ENCODE measurements at regions not wholly inside any gene's neighbourhood (a gene's known extent, or its start where the extent isn't known, plus 50 kb on each side); places are given as distances from the start of the nearest gene placed in this dataset.

- Histone ChIP-seq H3K36me3 (ENCODE audit: low read length) (no peaks in the 10 kb centered on the region), H4K20me1 (ENCODE audit: low read depth, low read length) (no peaks in the 10 kb centered on the region), H3K79me2 (ENCODE audit: insufficient read depth, low read length) (no peaks in the 10 kb centered on the region), H3K9ac (ENCODE audit: low read length) (no peak overlapping the region), H3K27ac (ENCODE audit: low read depth, low read length) (no peak overlapping the region), H3K27me3 (ENCODE audit: low read length) (no peaks in the 10 kb centered on the region), H3K4me3 (ENCODE audit: insufficient read depth, low read length, poor library complexity, severe bottlenecking) (no peak overlapping the region), H3F3A (ENCODE audit: insufficient read depth) (no peaks in the 10 kb centered on the region), H3K9me2 (replicated peaks; ENCODE audit: insufficient read depth, low read length) (no peaks in the 10 kb centered on the region), H3K9me3 (ENCODE audit: insufficient read depth, low read length) (no peaks in the 10 kb centered on the region), H2AFZ (ENCODE audit: low read depth, low read length, severe bottlenecking) (no peak overlapping the region), H3K4me2 (ENCODE audit: low read depth, low read length, poor library complexity, severe bottlenecking) (no peak overlapping the region)
- TF ChIP-seq CTCF (IDR thresholded peaks at IDR 0.05; ENCODE audit: insufficient read depth, low read length, poor library complexity, severe bottlenecking) (no peak), EZH2phosphoT487 (conservative IDR thresholded peaks at IDR 0.05; ENCODE audit: low read length) (no peak)
Measured at GRCh38 chr4:135353008-135353407, 1151.4 kb upstream of the PABPC4L start.

- Histone ChIP-seq H4K20me1 (ENCODE audit: low read depth, low read length) (no peaks in the 10 kb centered on the region), H3K36me3 (ENCODE audit: low read length) (no peaks in the 10 kb centered on the region), H3K4me3 (ENCODE audit: insufficient read depth, low read length, poor library complexity, severe bottlenecking) (no peak overlapping the region), H3K9me2 (replicated peaks; ENCODE audit: insufficient read depth, low read length) (no peaks in the 10 kb centered on the region), H3F3A (ENCODE audit: insufficient read depth) (no peaks in the 10 kb centered on the region), H3K9me3 (ENCODE audit: insufficient read depth, low read length) (no peaks in the 10 kb centered on the region), H3K27ac (ENCODE audit: low read depth, low read length) (no peak overlapping the region), H3K27me3 (ENCODE audit: low read length) (no peaks in the 10 kb centered on the region), H2AFZ (ENCODE audit: low read depth, low read length, severe bottlenecking) (no peak overlapping the region), H3K79me2 (ENCODE audit: insufficient read depth, low read length) (no peaks in the 10 kb centered on the region), H3K4me2 (ENCODE audit: low read depth, low read length, poor library complexity, severe bottlenecking) (no peak overlapping the region), H3K9ac (ENCODE audit: low read length) (no peak overlapping the region)
- TF ChIP-seq CTCF (IDR thresholded peaks at IDR 0.05; ENCODE audit: insufficient read depth, low read length, poor library complexity, severe bottlenecking) (no peak), EZH2phosphoT487 (conservative IDR thresholded peaks at IDR 0.05; ENCODE audit: low read length) (no peak)
Measured at GRCh38 chr4:135344492-135344891, 1142.9 kb upstream of the PABPC4L start.

- Histone ChIP-seq H4K20me1 (ENCODE audit: low read depth, low read length) (no peaks in the 10 kb centered on the region), H3K4me3 (ENCODE audit: insufficient read depth, low read length, poor library complexity, severe bottlenecking) (no peak overlapping the region), H3F3A (ENCODE audit: insufficient read depth) (no peaks in the 10 kb centered on the region), H2AFZ (ENCODE audit: low read depth, low read length, severe bottlenecking) (no peak overlapping the region), H3K27ac (ENCODE audit: low read depth, low read length) (no peak overlapping the region), H3K79me2 (ENCODE audit: insufficient read depth, low read length) (no peaks in the 10 kb centered on the region), H3K4me2 (ENCODE audit: low read depth, low read length, poor library complexity, severe bottlenecking) (no peak overlapping the region), H3K9ac (ENCODE audit: low read length) (no peak overlapping the region), H3K27me3 (ENCODE audit: low read length) (no peaks in the 10 kb centered on the region), H3K9me3 (ENCODE audit: insufficient read depth, low read length) (no peaks in the 10 kb centered on the region), H3K36me3 (ENCODE audit: low read length) (no peaks in the 10 kb centered on the region), H3K9me2 (replicated peaks; ENCODE audit: insufficient read depth, low read length) (no peaks in the 10 kb centered on the region)
- no peak for TF ChIP-seq EZH2phosphoT487 (conservative IDR thresholded peaks at IDR 0.05; ENCODE audit: low read length)
- TF ChIP-seq CTCF (IDR thresholded peaks at IDR 0.05; ENCODE audit: insufficient read depth, low read length, poor library complexity, severe bottlenecking) = no peak
Measured at GRCh38 chr4:135338181-135338580, 1136.6 kb upstream of the PABPC4L start.

All from SU-DHL-6 (cell line).